GM23338 (cell line): ENCODE measurements at regions not wholly inside any gene's neighbourhood (a gene's known extent, or its start where the extent isn't known, plus 50 kb on each side); places are given as distances from the start of the nearest gene placed in this dataset.

Source experiments
- CREB1 ChIP-seq: fragments of 250-450 bp; sonication (Bioruptor Pico); IDR thresholded peaks from 2 replicates; pipeline ENCODE4 v1.5.0; 2020; ENCODE audit warnings: low read depth, mild to moderate bottlenecking, moderate library complexity
- CTCF ChIP-seq, 2 experiments: fragments of 200-600 bp in 1 of 2; sonication (generic) in 1 of 2; conservative IDR thresholded peaks; 2 replicates each; pipeline versions ENCODE4 v1.5.1 to v1.6.1; 2016 to 2017; ENCODE audit warnings: antibody characterized with exemption in 2 of 2, low read depth in 2 of 2, mild to moderate bottlenecking in 2 of 2, moderate library complexity in 1 of 2
- ETS1 ChIP-seq: IDR thresholded peaks from 2 replicates; pipeline ENCODE4 v1.6.1; 2016; ENCODE audit warnings: antibody characterized with exemption
- EZH2 ChIP-seq: fragments of 200-600 bp; sonication (generic); IDR thresholded peaks from one replicate; pipeline ENCODE4 v1.8.0; 2017; ENCODE audit warnings: antibody characterized with exemption, mild to moderate bottlenecking, low read depth; ENCODE audit not compliant: unreplicated experiment
- EZH2phosphoT487 ChIP-seq: fragments of 200-600 bp; sonication (generic); IDR thresholded peaks from one replicate; pipeline ENCODE4 v1.8.1; 2018; ENCODE audit warnings: antibody characterized with exemption; ENCODE audit not compliant: unreplicated experiment
- JUNB ChIP-seq: IDR thresholded peaks from one replicate; pipeline ENCODE4 v1.6.1; 2016; ENCODE audit warnings: antibody characterized with exemption; ENCODE audit not compliant: unreplicated experiment
- NANOG ChIP-seq: IDR thresholded peaks from 2 replicates; pipeline ENCODE4 v1.6.1; 2016; ENCODE audit warnings: antibody characterized with exemption, borderline replicate concordance
- POLR2AphosphoS5 ChIP-seq: IDR thresholded peaks from 2 replicates; pipeline ENCODE4 v1.6.1; 2016; ENCODE audit warnings: antibody characterized with exemption, low read depth
- REST ChIP-seq: IDR thresholded peaks from one replicate; pipeline ENCODE4 v1.6.1; 2018; ENCODE audit warnings: antibody characterized with exemption; ENCODE audit not compliant: unreplicated experiment
- STAT1 ChIP-seq: IDR thresholded peaks from one replicate; pipeline ENCODE4 v1.6.1; 2016; ENCODE audit warnings: antibody characterized with exemption; ENCODE audit not compliant: unreplicated experiment
- ZNF114 ChIP-seq: fragments of 250-450 bp; sonication (Bioruptor Pico); IDR thresholded peaks from 2 replicates; pipeline ENCODE4 v1.5.0; 2020; ENCODE audit warnings: mild to moderate bottlenecking, moderate library complexity
- ZNF331 ChIP-seq: fragments of 250-450 bp; sonication (Bioruptor Pico); IDR thresholded peaks from 2 replicates; pipeline ENCODE4 v1.5.0; 2020; ENCODE audit warnings: low read depth, mild to moderate bottlenecking, moderate library complexity
- ZNF462 ChIP-seq: fragments of 250-450 bp; sonication (Bioruptor Pico); IDR thresholded peaks from 2 replicates; pipeline ENCODE4 v1.5.0; 2020; ENCODE audit warnings: mild to moderate bottlenecking, moderate library complexity

- TF ChIP-seq CTCF (conservative IDR thresholded peaks at IDR 0.05; ENCODE audit: low read depth in 2 of 2): no peak
- no peak for TF ChIP-seq REST
- no peak for TF ChIP-seq ZNF114 (CRISPR knock-in tag)
- TF ChIP-seq POLR2AphosphoS5: no peak
- TF ChIP-seq EZH2: no peak
- TF ChIP-seq CREB1 (CRISPR knock-in tag): no peak
- TF ChIP-seq NANOG: no peak
- no peak for TF ChIP-seq ZNF462 (CRISPR knock-in tag)
- TF ChIP-seq EZH2phosphoT487: no peak
- no peak for TF ChIP-seq STAT1
- no peak for TF ChIP-seq JUNB
- no peak for TF ChIP-seq ETS1
- no peak for TF ChIP-seq ZNF331 (CRISPR knock-in tag)
These were observed 129.3 kb upstream of the CRBN start for GRCh38 chr3:3308809-3309208.
